ENCODE measurements at regions not wholly inside any gene's neighbourhood (a gene's known extent, or its start where the extent isn't known, plus 50 kb on each side); places are given as distances from the start of the nearest gene placed in this dataset.
A peak's percentile ranks its signal among the peaks of the same experiment; 100 is the strongest.
"Not testable (repeated sequence)": the region's sequence is repeated elsewhere in the genome, so short reads cannot be mapped to it uniquely, and the experiment has no call there.

DNA sequence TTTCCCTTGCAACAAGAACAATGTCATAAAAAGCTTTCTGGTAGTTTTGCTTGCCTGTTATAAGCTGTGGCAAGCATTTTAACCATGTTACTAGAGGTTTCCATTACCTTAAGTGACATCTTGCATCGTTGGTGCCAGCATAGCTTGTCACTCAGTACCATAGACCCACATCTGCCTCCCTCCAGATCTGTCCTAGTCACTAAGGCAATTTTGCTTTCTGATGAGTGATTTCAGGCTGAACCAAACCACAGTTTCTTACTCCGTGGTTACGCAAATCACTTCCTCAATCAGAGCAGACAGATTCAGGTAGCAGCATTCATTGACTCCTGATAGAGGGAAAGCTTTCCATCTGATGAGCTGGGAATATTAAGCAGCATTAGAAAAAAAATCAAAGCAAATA, 1057.5 kb upstream of the FAM98A start:
- no peak for DNase-seq

DNA sequence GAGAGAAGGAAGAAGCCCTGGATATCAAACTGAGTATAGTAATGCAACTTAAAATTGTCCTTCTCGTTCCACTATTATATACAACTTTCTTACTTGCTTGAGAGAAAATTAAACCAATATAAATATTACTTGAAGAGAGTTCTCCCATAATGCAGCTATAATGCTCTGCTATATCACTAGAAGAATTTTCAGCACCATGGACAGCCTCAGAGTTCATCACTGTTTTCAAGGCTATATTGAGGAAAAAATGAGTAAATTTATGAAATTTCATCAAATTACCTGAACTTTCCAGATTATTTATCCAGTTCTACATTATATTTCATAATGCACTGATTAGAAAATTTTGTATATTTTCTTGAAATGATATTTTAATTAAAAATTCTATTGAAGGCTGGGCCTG, 1053.5 kb upstream of the FAM98A start:
- DNase-seq: no peak

DNA sequence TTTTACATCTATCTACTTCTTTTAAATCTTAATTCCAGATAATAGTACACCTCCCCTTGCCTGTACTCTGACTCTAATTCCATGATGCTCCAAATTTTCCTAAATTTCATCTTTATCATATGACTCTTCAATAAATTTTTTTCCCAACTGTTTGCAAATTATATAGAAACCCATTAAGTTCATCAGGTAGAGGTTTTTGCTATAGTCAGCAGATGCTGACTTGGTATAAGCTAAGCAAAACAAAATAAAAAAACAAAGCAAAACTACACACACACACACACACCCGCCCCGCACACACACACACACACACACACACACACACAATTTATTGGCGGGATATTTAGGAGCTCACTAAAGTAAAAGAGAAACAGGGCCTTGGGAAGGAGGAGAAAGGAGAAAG, 1047.8 kb upstream of the FAM98A start:
- DNase-seq: no peak

DNA sequence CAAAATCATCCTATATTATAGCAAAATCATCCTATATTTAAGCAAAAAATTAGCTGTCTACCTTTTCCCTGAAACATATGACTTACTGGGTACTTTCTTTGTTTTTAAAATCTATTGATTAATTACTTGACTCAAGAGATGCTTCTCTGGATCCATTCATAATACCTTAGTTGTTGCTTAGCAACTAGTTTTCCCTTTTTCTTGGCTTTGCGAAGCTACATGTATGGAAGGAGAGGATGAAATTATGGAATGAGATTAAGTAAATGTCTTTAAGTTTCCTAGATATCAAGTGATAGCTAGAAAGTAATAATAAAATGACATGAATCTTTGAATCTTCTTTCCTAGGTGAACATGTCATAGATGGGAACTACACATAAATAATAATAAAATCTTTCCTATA, 1033.2 kb upstream of the FAM98A start:
- DNase-seq: no peak

DNA sequence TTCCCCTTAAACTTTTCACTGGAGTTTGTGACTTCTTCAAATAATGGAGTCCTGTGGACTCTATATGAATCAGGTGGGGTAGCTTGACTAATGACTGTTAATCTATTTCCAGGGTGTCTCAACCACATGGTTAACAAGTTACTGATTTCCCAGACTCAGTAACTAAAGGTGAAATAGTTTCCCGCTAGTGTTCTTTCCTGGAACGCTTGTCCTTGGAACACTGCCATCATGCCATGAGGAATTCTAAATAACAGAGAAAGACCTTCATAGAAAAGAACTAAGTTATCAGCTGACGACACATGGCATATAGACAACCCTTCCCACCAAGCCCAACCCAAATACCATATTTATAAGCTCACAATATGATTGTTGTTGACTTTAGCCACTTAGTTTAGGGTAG, 1027.9 kb upstream of the FAM98A start:
- DNase-seq: no peak

DNA sequence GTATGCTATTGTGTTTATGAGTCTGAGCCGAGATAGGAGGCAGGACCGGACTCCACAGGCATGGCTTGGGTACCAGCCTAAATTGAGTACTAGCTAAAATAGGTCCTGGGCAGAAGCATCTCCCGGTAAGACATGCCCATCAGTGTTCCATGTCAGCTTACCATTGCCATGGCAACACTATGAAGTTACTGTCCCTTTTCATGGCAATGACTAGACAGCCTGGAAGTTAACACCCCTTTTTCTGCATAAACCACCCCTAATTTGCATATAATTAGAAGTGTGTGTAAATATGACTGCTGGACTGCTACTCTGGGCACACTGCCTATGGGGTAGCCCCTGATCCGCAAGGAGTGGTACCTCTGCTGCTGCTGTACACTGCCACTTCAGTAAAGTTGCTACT, 1005.1 kb upstream of the FAM98A start:
- no peak for DNase-seq

DNA sequence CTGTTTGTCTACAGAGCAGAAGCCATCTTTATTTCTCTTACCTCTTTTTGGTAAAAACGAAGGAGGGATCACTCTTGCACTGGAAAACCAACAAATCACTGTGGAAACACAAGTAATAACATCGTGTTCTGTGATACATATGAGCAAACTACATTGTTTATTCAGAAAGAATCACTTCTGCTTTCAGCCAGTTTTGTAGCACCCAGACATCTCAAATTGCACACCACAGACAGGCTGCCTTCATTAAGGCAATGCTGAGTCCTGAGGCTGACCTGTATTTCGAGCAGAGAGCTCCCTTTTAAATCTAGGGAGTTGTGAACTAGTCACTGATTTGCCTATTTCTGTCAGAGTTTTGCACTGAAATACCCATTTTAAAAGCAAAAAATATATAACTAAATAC, 1003.2 kb upstream of the FAM98A start:
- no peak for DNase-seq

DNA sequence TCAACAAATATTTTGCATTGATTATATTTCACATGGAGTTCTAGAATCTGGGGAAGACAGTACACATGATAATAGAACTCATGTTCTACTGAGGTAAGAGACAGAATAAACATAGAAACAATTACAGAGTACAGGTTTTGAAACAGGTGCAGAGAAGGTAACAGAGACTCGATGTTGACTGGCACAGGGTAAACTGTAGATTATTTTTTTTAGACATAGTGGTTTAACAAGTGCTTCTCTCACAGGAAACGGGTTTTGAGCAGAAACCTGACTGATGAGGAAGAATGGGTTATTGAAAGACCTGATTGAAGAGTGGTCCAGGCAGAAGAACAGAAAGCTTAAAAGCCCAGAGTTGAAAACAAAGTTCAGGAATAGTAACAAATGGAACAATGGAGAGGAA, 1002.5 kb upstream of the FAM98A start:
- DNase-seq: no peak

DNA sequence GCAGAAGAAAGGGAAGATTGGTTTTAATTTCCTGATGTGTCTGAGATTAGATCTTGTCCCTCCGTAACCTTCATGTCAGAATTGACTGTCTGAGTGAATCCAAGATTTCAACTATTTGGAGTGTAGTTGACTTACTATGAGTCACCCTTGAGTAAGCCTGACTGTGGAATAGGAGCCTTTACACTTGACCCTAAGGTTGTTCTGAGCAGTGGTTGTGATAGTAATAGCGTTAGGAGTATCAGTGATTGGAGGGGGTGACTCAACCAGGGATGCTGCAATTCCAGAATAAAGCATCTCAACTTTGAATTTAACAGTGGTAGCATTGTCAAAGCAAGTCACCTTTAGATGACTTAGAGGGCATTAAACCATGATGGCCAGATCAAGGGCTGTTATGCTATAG, 979.5 kb upstream of the FAM98A start:
- DNase-seq: no peak

DNA sequence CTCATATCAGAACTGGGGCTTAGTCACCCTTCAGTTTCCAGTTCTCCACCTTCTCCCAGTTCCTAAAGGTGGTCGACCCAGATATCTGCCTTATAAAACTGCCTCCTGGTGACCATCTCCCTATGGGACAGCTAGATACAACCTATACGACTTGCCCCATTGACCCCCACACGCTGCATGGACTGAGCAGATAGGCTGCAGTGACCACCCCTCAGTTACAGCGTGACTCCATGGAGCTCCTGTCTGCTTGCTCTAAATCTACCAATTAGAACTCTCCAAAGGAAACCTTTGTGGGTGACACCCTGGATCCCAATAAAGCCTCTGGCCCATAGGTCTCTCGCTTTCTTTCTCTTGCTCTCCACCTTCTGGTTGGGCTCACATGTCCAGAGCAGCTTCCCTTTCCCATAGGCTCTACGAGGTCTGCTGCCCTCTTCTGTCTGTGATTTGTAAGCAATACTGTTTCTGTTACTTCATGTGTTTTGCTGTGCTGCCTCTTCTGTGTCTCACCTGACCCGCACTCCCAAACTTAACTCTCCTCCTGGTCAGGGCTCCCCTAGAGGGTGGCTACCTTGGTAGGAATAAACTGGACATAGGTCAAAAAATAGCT, 971.3 kb upstream of the FAM98A start:
- peak; percentile 0 for DNase-seq

DNA sequence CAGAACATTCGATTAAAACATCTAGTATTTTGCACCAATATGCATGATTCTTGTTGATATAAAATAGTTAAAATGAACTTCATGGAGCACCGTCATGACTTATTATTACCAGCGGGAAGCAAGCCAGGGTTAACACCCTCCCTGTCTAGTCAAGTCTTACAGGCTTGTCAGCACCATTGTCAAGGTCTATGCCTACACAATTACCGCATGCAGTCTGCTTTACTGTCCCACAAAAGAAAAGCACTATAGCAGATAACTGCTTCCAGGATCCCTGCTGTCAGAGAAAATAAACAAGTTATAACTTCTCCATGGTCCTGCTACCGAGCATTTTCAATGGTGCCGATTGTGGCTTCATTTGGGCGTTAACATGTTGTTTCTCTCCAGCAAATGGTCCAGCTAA, 968.0 kb upstream of the FAM98A start:
- no peak for DNase-seq

DNA sequence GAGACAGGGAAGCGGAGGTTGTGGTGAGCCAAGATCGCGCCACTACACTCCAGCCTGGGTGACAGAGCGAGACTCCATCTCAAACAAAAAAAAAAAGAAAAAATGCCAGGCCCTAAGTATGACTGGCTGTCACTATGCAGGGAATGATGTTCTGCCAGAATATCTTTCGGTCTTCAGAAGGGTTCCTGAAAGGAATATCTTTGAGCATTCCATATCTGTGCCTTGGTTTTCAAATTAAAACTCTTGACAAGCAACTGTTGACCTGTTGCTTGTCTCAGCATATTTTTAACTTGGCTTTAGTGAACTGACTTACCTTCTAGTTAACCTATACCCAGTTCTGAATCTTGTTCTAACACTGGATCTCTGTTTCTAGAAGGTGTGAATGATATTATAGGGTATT, 953.2 kb upstream of the FAM98A start:
- no peak for DNase-seq

DNA sequence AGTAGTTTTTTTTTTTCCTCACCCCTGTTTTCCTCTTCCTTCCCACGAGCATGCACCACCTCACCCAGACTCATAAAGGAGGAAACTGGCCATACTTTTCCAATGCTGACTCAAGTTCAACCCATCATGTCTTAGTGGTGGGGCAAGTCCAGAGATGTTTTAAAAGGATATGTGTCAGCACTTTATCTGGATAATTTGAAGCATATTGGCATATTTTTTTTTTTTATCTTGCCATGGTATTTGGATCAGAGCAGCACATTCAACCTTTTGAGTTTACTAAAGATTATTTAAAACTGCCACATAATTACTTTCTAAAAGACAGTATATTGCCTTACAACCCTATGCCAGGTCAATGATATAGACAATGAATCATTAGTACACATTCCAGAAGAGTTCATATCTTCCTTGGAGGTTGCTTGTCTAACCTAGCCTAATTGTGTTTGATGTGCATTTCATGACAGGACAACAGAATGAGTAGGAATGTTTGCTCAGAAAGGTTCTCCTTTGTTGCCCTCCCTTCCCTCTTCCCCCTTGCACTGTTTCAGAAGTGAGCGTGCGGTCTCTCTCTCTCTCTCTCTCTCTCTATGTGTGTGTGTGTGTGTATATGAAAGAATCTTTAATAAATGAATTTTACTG, 950.7 kb upstream of the FAM98A start:
- DNase-seq: no peak

DNA sequence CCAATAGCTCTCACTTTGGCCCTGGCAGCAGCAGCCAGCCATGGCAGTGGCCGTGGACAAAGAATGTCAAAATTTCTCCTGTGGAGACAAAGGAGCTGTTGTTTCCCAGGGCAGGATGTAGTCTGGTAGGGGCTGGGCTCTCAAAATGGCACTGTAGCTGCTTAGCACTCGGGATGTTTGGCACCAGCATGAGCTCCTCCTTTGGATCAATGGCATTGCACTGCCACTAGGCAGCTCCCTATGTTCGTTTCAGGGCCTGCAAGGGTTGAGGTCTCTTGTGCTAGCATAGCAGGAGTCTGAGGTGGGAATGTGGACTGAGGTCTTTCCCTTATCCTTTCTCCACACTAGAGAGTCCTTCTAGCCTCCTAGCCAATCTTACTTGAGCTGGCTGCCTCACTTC, 948.8 kb upstream of the FAM98A start:
- DNase-seq: no peak

DNA sequence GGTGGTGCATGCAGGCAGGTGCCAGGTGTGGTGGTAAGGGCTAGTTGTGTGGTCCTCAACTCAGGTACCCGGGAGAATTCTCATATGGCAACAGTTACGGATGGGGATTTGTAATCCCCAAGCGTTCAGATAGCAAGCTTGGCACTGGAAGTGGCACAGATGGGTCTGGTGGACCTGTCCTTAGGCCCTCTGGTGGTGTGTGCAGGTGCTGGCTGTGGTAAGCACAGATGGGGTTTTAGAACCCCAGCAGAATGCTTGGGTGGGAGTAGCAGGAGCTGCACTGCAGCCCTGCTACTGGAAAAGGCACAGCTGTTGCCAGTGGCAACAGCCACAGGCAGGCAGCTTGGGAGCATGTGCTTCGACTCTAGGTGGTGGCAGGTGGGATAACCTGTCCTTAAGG, 948.2 kb upstream of the FAM98A start:
- DNase-seq: no peak

DNA sequence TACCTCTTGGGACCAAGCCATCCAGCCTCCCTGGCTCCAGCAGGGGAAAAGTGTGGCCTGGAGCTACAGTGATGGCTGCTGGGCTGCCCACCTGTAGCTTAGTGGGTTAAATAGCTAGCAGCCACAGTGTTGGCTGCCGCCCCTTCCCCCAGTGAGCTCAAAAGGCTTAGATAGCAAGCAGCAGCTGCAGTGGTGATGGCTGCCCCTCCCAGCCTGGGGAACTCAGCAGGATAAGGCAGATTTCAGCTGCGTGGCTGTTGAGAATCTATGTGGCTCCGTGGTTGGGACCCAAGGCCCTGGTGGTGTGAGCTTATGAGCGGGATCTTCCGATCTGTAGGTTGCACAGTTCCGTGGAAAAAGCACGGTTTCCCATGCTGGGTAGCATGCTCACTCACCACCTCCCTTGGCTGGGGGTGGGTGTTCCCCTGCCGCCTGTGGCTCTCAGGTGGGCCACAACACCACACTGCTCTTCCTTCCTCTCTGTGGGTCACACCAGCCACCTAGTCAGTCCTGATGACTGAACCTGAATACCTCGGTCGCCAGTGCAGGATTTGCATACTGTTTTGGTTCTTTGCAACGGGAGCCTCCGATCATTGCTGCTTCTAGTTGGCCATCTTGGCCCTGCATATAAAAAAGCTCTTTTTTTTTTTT, 946.5 kb upstream of the FAM98A start:
- DNase-seq: no peak

DNA sequence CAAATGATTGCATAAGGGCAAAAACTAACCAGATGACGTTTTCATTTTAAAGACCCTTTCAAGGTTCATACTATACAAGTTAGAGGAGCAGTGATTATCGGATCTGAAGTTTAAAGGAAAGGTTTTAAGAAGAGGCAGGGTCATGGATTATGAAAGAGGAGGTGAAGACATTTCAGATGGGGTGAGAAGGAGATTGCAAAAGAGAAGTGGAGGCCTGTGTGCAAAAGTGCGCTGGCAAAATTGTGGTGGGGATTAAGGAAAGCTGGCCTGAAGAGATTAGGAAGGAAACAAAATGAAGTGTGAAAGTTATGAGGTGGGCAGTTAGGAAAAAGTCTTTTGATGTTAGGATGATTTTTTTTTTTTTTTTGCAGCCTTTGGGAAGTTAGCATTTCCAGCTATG, 935.7 kb upstream of the FAM98A start:
- no peak for DNase-seq

DNA sequence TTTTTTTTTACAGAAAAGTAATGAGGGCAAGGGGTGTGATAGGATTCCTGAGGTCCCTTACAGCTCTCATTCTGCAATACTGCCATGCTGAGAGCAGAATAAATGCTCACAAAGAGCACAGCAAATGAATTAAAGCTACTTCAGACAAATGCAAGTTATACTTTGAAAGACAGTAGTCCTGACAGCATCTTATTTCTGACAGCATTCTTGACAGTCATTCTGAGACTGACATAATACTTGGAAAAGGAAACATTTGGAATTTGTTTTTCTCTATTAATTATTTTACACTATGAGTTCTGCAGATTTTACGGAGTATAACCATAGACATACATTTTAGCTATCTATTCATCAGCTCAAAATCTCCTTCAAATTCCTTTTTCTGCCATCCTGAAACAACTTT, 935.2 kb upstream of the FAM98A start:
- no peak for DNase-seq

DNA sequence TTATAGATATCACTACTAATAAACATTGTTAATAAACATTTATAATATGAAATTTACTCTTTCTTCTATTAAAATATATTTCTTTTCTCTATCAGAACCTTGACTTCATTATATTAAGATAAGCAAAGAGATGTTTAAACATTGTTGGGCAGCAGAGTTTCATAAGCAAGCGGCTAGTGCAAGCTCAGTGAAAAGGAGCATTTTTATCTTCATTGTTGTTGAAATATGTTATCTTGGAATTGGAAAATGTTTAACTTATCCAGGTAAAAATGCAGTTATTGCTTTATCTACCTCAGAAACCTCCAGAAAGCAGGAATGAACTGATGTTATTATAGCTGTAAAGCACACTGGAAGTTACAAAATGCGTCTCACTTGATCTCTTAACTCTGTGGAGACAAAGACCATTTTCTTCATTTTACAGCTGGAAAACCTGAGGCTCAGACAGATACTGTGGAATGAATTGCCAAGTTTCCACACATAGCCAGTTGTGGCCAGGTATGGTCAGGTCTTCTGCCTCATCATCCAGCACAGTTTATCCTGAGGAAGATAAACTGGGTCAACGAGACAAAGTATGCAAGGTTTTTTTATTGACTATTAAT, 934.6 kb upstream of the FAM98A start:
- DNase-seq: no peak

DNA sequence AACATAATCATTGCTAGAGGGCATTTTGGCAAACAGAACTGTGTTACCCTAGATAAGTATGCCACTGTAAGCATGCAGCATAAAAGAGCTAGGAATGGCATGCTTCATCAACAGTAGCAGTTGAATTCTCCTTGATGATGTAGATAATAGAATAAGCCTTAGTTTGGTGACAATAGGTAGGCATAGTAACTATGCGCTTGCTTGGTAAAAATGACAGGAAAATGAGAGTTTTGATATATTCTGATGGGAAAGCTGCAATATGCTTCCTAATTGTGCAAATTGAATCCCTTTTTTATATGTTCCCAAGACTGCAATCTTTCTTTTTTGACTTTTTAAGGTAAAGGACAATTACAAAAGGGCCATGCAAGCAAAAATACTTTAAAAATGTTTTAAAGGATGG, 930.9 kb upstream of the FAM98A start:
- no peak for DNase-seq

DNA sequence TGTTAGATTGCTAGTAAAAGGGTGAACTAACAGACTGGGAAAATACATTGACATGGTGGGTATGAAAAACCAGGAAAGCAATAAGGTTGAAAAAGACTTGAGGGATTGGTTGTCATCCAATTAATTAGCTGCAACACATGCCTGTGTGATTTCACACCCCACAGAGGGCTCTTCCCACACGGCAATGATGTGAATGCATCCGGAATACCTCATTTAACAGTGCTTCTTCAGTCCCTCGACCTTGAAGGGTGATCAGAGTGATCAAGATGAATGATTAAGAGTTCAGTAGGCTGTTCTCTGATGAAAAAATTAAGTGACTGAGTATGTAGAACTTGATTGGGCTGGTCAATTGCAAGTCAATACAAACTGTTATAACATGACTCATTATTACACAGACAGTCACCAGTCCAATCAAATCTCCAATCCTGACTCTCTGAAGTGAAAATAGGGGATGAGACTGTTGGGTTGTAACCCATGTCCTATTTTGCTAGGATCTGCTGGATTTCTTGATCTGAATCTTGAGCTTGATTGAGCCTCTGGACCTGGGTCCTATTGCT, 924.9 kb upstream of the FAM98A start:
- no peak for DNase-seq

DNA sequence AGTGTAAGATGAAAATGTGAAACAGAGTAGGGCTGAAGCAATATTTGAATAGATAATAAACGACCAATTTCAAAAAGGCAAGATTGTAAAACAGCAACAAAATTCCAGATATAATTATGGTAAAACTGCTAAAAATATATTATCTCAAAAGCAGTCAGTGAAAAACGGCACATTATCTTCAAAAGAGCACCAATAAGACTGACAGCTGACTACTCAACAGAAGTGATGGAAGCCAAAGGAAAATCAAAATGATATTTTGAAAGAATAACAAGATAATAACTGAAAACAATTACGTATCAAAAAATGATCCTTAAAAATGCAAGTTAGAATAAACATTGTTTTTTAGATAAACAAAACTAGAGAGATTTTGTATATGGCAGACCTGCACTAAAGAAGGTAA, 920.6 kb upstream of the FAM98A start:
- DNase-seq: no peak

DNA sequence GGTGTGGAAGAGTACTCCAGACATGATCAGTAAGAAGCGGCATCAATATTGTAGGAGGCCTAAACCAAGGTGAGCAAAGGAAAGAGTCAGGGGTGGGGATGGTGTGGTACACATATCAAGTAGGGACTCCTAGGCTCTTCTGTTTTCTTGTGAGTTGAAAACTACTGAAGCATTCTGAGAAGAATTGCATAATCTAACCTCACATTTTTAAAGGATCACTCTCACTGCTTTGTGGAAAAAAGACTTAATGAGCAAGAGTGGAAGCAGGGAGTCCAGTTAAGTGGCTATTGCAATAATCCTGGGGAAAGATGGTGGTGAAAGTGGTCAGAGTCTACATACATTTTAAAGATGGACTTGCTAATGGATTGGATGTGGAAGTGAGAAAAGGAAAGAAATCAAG, 899.5 kb upstream of the FAM98A start:
- no peak for DNase-seq

DNA sequence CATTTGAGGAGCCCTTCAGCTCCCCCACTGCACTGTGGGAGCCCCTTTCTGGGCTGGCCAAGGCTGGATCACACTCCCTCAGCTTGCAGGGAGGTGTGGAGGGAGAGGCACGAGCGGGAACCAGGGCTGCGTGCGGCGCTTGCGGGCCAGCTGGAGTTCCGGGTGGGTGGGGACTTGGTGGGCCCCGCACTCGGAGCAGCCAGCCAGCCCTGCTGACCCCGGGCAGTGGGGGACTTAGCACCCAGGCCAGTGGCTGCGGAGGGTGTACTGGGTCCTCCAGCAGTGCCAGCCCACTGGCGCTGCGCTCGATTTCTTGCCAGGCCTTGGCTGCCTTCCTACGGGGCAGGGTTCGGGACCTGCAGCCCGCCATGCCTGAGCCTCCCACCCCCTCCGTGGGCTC, 895.1 kb upstream of the FAM98A start:
- not testable (repeated sequence) for DNase-seq

Measured in NCI-H345 (cell line).